Progenitor cell of endocrine pancreas (in vitro differentiated cells): ENCODE measurements at regions not wholly inside any gene's neighbourhood (a gene's known extent, or its start where the extent isn't known, plus 50 kb on each side); places are given as distances from the start of the nearest gene placed in this dataset.

Source experiments
- DNase-seq: peaks from one replicate; pipeline ENCODE4 v3.0.0; 2021; ENCODE audit warnings: low spot score; ENCODE audit not compliant: unreplicated experiment
- H3K27ac Mint-ChIP-seq: 2 replicates; pipeline ENCODE4 v1.8.0; 2021; ENCODE audit warnings: mild to moderate bottlenecking, moderate library complexity, mixed read lengths
- H3K27me3 Mint-ChIP-seq: 2 replicates; pipeline ENCODE4 v1.8.0; 2021; ENCODE audit warnings: mixed read lengths
- H3K36me3 Mint-ChIP-seq: 2 replicates; pipeline ENCODE4 v1.8.0; 2022; ENCODE audit warnings: mixed read lengths; ENCODE audit not compliant: insufficient read depth
- H3K4me1 Mint-ChIP-seq: 2 replicates; pipeline ENCODE4 v1.8.0; 2021; ENCODE audit warnings: low read depth, mixed read lengths
- H3K4me3 Mint-ChIP-seq: 2 replicates; pipeline ENCODE4 v1.8.0; 2021; ENCODE audit warnings: low read depth, mild to moderate bottlenecking, moderate library complexity, mixed read lengths
- H3K9me3 Mint-ChIP-seq: 2 replicates; pipeline ENCODE4 v1.8.0; 2021; ENCODE audit warnings: low read depth, mixed read lengths
- TF ChIP-seq, protein P1 (sequence below): fragments of 200-600 bp; sonication (generic); IDR thresholded peaks from one replicate; pipeline ENCODE4 v1.5.0; 2021; ENCODE audit warnings: antibody characterized with exemption, mild to moderate bottlenecking; ENCODE audit not compliant: unreplicated experiment

- Mint-ChIP-seq H3K27me3 (peaks cover 11% of the 10 kb centered on the region), H3K36me3 (no peaks in the 10 kb centered on the region), H3K27ac (no peak overlapping the region), H3K4me3 (no peak overlapping the region), H3K4me1 (no peaks in the 10 kb centered on the region), H3K9me3 (no peaks in the 10 kb centered on the region)
- no peak for DNase-seq
- TF ChIP-seq, protein P1, sequence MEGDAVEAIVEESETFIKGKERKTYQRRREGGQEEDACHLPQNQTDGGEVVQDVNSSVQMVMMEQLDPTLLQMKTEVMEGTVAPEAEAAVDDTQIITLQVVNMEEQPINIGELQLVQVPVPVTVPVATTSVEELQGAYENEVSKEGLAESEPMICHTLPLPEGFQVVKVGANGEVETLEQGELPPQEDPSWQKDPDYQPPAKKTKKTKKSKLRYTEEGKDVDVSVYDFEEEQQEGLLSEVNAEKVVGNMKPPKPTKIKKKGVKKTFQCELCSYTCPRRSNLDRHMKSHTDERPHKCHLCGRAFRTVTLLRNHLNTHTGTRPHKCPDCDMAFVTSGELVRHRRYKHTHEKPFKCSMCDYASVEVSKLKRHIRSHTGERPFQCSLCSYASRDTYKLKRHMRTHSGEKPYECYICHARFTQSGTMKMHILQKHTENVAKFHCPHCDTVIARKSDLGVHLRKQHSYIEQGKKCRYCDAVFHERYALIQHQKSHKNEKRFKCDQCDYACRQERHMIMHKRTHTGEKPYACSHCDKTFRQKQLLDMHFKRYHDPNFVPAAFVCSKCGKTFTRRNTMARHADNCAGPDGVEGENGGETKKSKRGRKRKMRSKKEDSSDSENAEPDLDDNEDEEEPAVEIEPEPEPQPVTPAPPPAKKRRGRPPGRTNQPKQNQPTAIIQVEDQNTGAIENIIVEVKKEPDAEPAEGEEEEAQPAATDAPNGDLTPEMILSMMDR = no peak
Measured at GRCh38 chr19:30778061-30778460, 405.9 kb downstream of the ZNF536 start.

- H3K4me3 Mint-ChIP-seq = no peak overlapping the region
- peaks cover 4% of the 10 kb centered on the region for H3K9me3 Mint-ChIP-seq
- H3K36me3 Mint-ChIP-seq = no peaks in the 10 kb centered on the region
- H3K27me3 Mint-ChIP-seq = peaks cover 6% of the 10 kb centered on the region
- DNase-seq = no peak
- H3K4me1 Mint-ChIP-seq = no peaks in the 10 kb centered on the region
- TF ChIP-seq, protein P1 = no peak
- H3K27ac Mint-ChIP-seq = no peak overlapping the region
Measured at GRCh38 chr19:30775956-30776355, 403.8 kb downstream of the ZNF536 start.

GRCh38 chr19:30774252-30774766 is 402.1 kb downstream of the ZNF536 start:
- DNase-seq = no peak
- Mint-ChIP-seq H3K4me1 (no peaks in the 10 kb centered on the region), H3K36me3 (no peaks in the 10 kb centered on the region), H3K27ac (no peak overlapping the region), H3K27me3 (peaks cover 4% of the 10 kb centered on the region), H3K9me3 (peaks cover 7% of the 10 kb centered on the region), H3K4me3 (no peak overlapping the region)
- TF ChIP-seq, protein P1 = no peak

- no peak for DNase-seq
- Mint-ChIP-seq H3K27me3 (peaks cover 4% of the 10 kb centered on the region), H3K4me3 (no peak overlapping the region), H3K36me3 (no peaks in the 10 kb centered on the region), H3K9me3 (peaks cover 3% of the 10 kb centered on the region), H3K4me1 (no peaks in the 10 kb centered on the region), H3K27ac (no peak overlapping the region)
- TF ChIP-seq, protein P1 = no peak
Measured at GRCh38 chr19:30762651-30763050, 390.5 kb downstream of the ZNF536 start.

DNA sequence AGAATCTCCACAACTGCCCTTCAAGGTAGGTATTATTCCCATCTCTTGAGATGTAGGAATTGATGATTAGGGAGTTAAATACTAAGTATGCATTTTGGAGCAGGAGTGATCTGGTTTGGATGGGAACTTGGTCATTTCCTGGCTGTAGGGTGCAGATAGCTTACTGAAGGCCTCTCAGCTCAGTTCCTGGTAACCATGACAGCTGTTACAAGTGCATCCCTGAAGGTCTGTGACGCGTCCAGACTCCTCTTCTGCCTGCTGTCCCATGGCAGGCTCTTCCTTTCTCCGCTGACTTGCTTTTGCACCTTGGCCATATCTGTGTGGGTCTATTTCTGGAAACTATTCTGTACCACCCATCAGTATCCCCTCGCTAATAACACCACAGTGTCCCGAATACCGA is 387.8 kb downstream of the ZNF536 start:
- Mint-ChIP-seq H3K27me3 (peaks cover 6% of the 10 kb centered on the region), H3K27ac (no peak overlapping the region), H3K4me3 (no peak overlapping the region), H3K4me1 (no peaks in the 10 kb centered on the region), H3K36me3 (no peaks in the 10 kb centered on the region), H3K9me3 (no peaks in the 10 kb centered on the region)
- no peak for DNase-seq
- TF ChIP-seq, protein P1 = no peak
